Mucosa of rectum (tissue), 2 donors: ENCODE measurements at regions not wholly inside any gene's neighbourhood (a gene's known extent, or its start where the extent isn't known, plus 50 kb on each side); places are given as distances from the start of the nearest gene placed in this dataset.

Experiments
- H3K27ac ChIP-seq, 2 donors: one replicate each; pipeline ENCODE4 v1.7.0; 2013; ENCODE audit warnings: inconsistent platforms in 2 of 2, low read depth in 2 of 2, low read length in 2 of 2
- H3K27me3 ChIP-seq, 2 donors: one replicate each; pipeline ENCODE4 v1.7.0; 2013; ENCODE audit warnings: low read length in 2 of 2; ENCODE audit not compliant: control insufficient read depth in 2 of 2, insufficient read depth in 2 of 2
- H3K36me3 ChIP-seq, 2 donors: one replicate each; pipeline ENCODE4 v1.7.0; 2013; ENCODE audit warnings: low read length in 2 of 2; ENCODE audit not compliant: control insufficient read depth in 2 of 2, insufficient read depth in 2 of 2
- H3K4me1 ChIP-seq, 2 donors: one replicate each; pipeline ENCODE4 v1.7.0; 2013; ENCODE audit warnings: low read length in 2 of 2, mild to moderate bottlenecking in 1 of 2; ENCODE audit not compliant: control insufficient read depth in 2 of 2, insufficient read depth in 2 of 2
- H3K4me3 ChIP-seq, 2 donors: one replicate each; pipeline ENCODE4 v1.7.0; 2013; ENCODE audit warnings: low read length in 2 of 2
- H3K9ac ChIP-seq, 2 donors: one replicate each; pipeline ENCODE4 v1.7.0; 2013; ENCODE audit warnings: low read length in 2 of 2, low read depth in 1 of 2, mild to moderate bottlenecking in 1 of 2
- H3K9me3 ChIP-seq, 2 donors: one replicate each; pipeline ENCODE4 v1.7.0; 2013; ENCODE audit warnings: low read length in 2 of 2; ENCODE audit not compliant: control insufficient read depth in 2 of 2
- donor health status: healthy.
- donor health status: Normal muscosa, but diverticular disease.

- no peaks in the 10 kb centered on the region for H3K9me3 ChIP-seq
- no peaks in the 10 kb centered on the region for H3K36me3 ChIP-seq
- H3K9ac ChIP-seq = no peak overlapping the region
- H3K27me3 ChIP-seq = peaks cover 0 to 2% of the 10 kb centered on the region in 2 donors
- H3K4me3 ChIP-seq = no peak overlapping the region
- H3K4me1 ChIP-seq = no peaks in the 10 kb centered on the region
- no peak overlapping the region for H3K27ac ChIP-seq
These were observed 148.7 kb downstream of the NDUFA10 start for GRCh38 chr2:239876271-239876947.

- H3K9ac ChIP-seq = no peak overlapping the region
- peaks cover 0 to 2% of the 10 kb centered on the region in 2 donors for H3K27me3 ChIP-seq
- H3K36me3 ChIP-seq = no peaks in the 10 kb centered on the region
- no peaks in the 10 kb centered on the region for H3K4me1 ChIP-seq
- H3K27ac ChIP-seq = no peak overlapping the region
- no peaks in the 10 kb centered on the region for H3K9me3 ChIP-seq
- H3K4me3 ChIP-seq = no peak overlapping the region
These were observed 150.3 kb downstream of the NDUFA10 start for GRCh38 chr2:239874636-239875356.

- H3K27me3 ChIP-seq = peaks cover 0 to 2% of the 10 kb centered on the region in 2 donors
- no peaks in the 10 kb centered on the region for H3K4me1 ChIP-seq
- no peak overlapping the region for H3K27ac ChIP-seq
- no peak overlapping the region for H3K9ac ChIP-seq
- no peaks in the 10 kb centered on the region for H3K9me3 ChIP-seq
- no peaks in the 10 kb centered on the region for H3K36me3 ChIP-seq
- H3K4me3 ChIP-seq = no peak overlapping the region
These were observed 151.2 kb downstream of the NDUFA10 start for GRCh38 chr2:239873656-239874635.

- H3K4me3 ChIP-seq = no peak overlapping the region
- H3K27me3 ChIP-seq = peaks cover 0 to 2% of the 10 kb centered on the region in 2 donors
- H3K9ac ChIP-seq = no peak overlapping the region
- no peaks in the 10 kb centered on the region for H3K4me1 ChIP-seq
- H3K9me3 ChIP-seq = no peaks in the 10 kb centered on the region
- H3K27ac ChIP-seq = no peak overlapping the region
- no peaks in the 10 kb centered on the region for H3K36me3 ChIP-seq
These were observed 153.4 kb downstream of the NDUFA10 start for GRCh38 chr2:239871481-239872435.

GRCh38 chr2:239870863-239871262, 154.3 kb downstream of the NDUFA10 start:
- Histone ChIP-seq H3K4me3 (no peak overlapping the region), H3K4me1 (no peaks in the 10 kb centered on the region), H3K27me3 (no peaks in the 10 kb centered on the region), H3K36me3 (no peaks in the 10 kb centered on the region), H3K27ac (no peak overlapping the region), H3K9me3 (no peaks in the 10 kb centered on the region), H3K9ac (no peak overlapping the region)

GRCh38 chr2:239870276-239870675, 154.9 kb downstream of the NDUFA10 start:
- no peaks in the 10 kb centered on the region for H3K27me3 ChIP-seq

GRCh38 chr2:239869272-239870155, 155.6 kb downstream of the NDUFA10 start:
- Histone ChIP-seq H3K27ac (no peak overlapping the region), H3K36me3 (no peaks in the 10 kb centered on the region), H3K9me3 (no peaks in the 10 kb centered on the region), H3K9ac (no peak overlapping the region), H3K4me3 (no peak overlapping the region), H3K4me1 (no peaks in the 10 kb centered on the region), H3K27me3 (no peaks in the 10 kb centered on the region)

More at GRCh38 chr2:239870276-239870675, 154.9 kb downstream of the NDUFA10 start:
- no peaks in the 10 kb centered on the region for H3K4me1 ChIP-seq
- no peak overlapping the region for H3K27ac ChIP-seq
- no peaks in the 10 kb centered on the region for H3K9me3 ChIP-seq
- H3K36me3 ChIP-seq = no peaks in the 10 kb centered on the region
- H3K4me3 ChIP-seq = no peak overlapping the region
- H3K9ac ChIP-seq = no peak overlapping the region

- H3K4me1 ChIP-seq = no peaks in the 10 kb centered on the region
- no peak overlapping the region for H3K27ac ChIP-seq
- no peak overlapping the region for H3K4me3 ChIP-seq
- H3K9me3 ChIP-seq = no peaks in the 10 kb centered on the region
- no peaks in the 10 kb centered on the region for H3K27me3 ChIP-seq
- no peaks in the 10 kb centered on the region for H3K36me3 ChIP-seq
- H3K9ac ChIP-seq = no peak overlapping the region
These were observed 156.5 kb downstream of the NDUFA10 start for GRCh38 chr2:239868556-239869181.
